H9 (cell line): ENCODE measurements at regions not wholly inside any gene's neighbourhood (a gene's known extent, or its start where the extent isn't known, plus 50 kb on each side); places are given as distances from the start of the nearest gene placed in this dataset.

Source experiments
- DNase-seq: peaks from one replicate; pipeline ENCODE4 v3.0.0-alpha.2; 2017
- H2AFZ ChIP-seq: one replicate; pipeline ENCODE4 v1.6.1; 2013; ENCODE audit warnings: mild to moderate bottlenecking, low read length, control low read depth, moderate library complexity
- H2AK5ac ChIP-seq: 2 replicates; pipeline ENCODE4 v1.6.1; 2013; ENCODE audit warnings: low read length, control low read depth, mixed read lengths; ENCODE audit not compliant: insufficient read length
- H2BK120ac ChIP-seq: one replicate; pipeline ENCODE4 v1.6.1; 2013; ENCODE audit warnings: low read depth, mild to moderate bottlenecking, low read length, control low read depth, inconsistent platforms; ENCODE audit not compliant: poor library complexity, severe bottlenecking
- H2BK12ac ChIP-seq: 2 replicates; pipeline ENCODE4 v1.6.1; 2013; ENCODE audit warnings: low read length, control low read depth, mixed read lengths, low read depth; ENCODE audit not compliant: insufficient read length
- H2BK15ac ChIP-seq: 2 replicates; pipeline ENCODE4 v1.6.1; 2013; ENCODE audit warnings: low read depth, low read length, control low read depth
- H2BK20ac ChIP-seq: one replicate; pipeline ENCODE4 v1.6.1; 2013; ENCODE audit warnings: low read depth, mild to moderate bottlenecking, low read length, control low read depth, inconsistent platforms; ENCODE audit not compliant: poor library complexity, severe bottlenecking
- H2BK5ac ChIP-seq: 2 replicates; pipeline ENCODE4 v1.6.1; 2013; ENCODE audit warnings: low read length, control low read depth, mixed read lengths; ENCODE audit not compliant: insufficient read length
- H3K14ac ChIP-seq: 2 replicates; pipeline ENCODE4 v1.6.1; 2013; ENCODE audit warnings: low read length, control low read depth; ENCODE audit not compliant: insufficient read depth
- H3K18ac ChIP-seq: 2 replicates; pipeline ENCODE4 v1.6.1; 2013; ENCODE audit warnings: low read depth, mild to moderate bottlenecking, mixed read lengths, low read length, control low read depth; ENCODE audit not compliant: insufficient read length
- H3K23ac ChIP-seq: 2 replicates; pipeline ENCODE4 v1.6.1; 2013; ENCODE audit warnings: low read length, control low read depth, mixed read lengths, low read depth; ENCODE audit not compliant: insufficient read length
- H3K23me2 ChIP-seq: 2 replicates; pipeline ENCODE4 v1.6.1; 2013; ENCODE audit warnings: low read depth, mild to moderate bottlenecking, mixed read lengths, low read length, control low read depth; ENCODE audit not compliant: insufficient read length, poor library complexity, severe bottlenecking
- H3K27ac ChIP-seq: 2 replicates; pipeline ENCODE4 v1.5.1; 2013; ENCODE audit warnings: low read length, control low read depth, mixed read lengths, low read depth; ENCODE audit not compliant: insufficient read length
- H3K27me3 ChIP-seq: 2 replicates; pipeline ENCODE4 v1.6.1; 2013; ENCODE audit warnings: low read length, control low read depth, inconsistent platforms; ENCODE audit not compliant: insufficient read depth
- H3K4ac ChIP-seq: 2 replicates; pipeline ENCODE4 v1.6.1; 2013; ENCODE audit warnings: low read depth, mild to moderate bottlenecking, control low read depth, inconsistent platforms, low read length, moderate library complexity
- H3K4me1 ChIP-seq: 2 replicates; pipeline ENCODE4 v1.6.1; 2013; ENCODE audit warnings: low read length, control low read depth, inconsistent platforms; ENCODE audit not compliant: insufficient read depth
- H3K4me2 ChIP-seq: 2 replicates; pipeline ENCODE4 v1.6.1; 2013; ENCODE audit warnings: low read length, control low read depth, mixed read lengths; ENCODE audit not compliant: insufficient read length, insufficient read depth
- H3K56ac ChIP-seq: 2 replicates; pipeline ENCODE4 v1.6.1; 2013; ENCODE audit warnings: low read depth, mild to moderate bottlenecking, mixed read lengths, low read length, control low read depth; ENCODE audit not compliant: insufficient read length
- H3K79me1 ChIP-seq: 2 replicates; pipeline ENCODE4 v1.6.1; 2013; ENCODE audit warnings: low read depth, mild to moderate bottlenecking, moderate library complexity, low read length, control low read depth, inconsistent platforms; ENCODE audit not compliant: insufficient read depth, poor library complexity, severe bottlenecking
- H3K79me2 ChIP-seq: 2 replicates; pipeline ENCODE4 v1.6.1; 2013; ENCODE audit warnings: low read length, control low read depth, inconsistent platforms; ENCODE audit not compliant: insufficient read depth
- H3K9ac ChIP-seq: 2 replicates; pipeline ENCODE4 v1.6.1; 2013; ENCODE audit warnings: low read length, control low read depth, mixed read lengths; ENCODE audit not compliant: insufficient read length; ENCODE audit errors: extremely low read depth
- H3K9me3 ChIP-seq: one replicate; pipeline ENCODE4 v1.6.1; 2013; ENCODE audit warnings: low read depth, low read length, inconsistent platforms; ENCODE audit not compliant: control insufficient read depth
- H3T11ph ChIP-seq: one replicate; pipeline ENCODE4 v1.6.1; 2013; ENCODE audit warnings: mild to moderate bottlenecking, low read length, control low read depth, inconsistent platforms
- H4K20me1 ChIP-seq: one replicate; pipeline ENCODE4 v1.6.1; 2013; ENCODE audit not compliant: control insufficient read depth, insufficient read length, insufficient read depth
- H4K5ac ChIP-seq: 2 replicates; pipeline ENCODE4 v1.6.1; 2013; ENCODE audit warnings: low read depth, mild to moderate bottlenecking, mixed read lengths, low read length, control low read depth; ENCODE audit not compliant: insufficient read length
- H4K8ac ChIP-seq: replicated peaks from 2 replicates; pipeline ENCODE4 v1.6.1; 2013; ENCODE audit warnings: low read length, control low read depth, mixed read lengths, low read depth; ENCODE audit not compliant: insufficient read length
- H4K91ac ChIP-seq: 2 replicates; pipeline ENCODE4 v1.6.1; 2013; ENCODE audit warnings: low read depth, mild to moderate bottlenecking, moderate library complexity, mixed read lengths, low read length, control low read depth; ENCODE audit not compliant: insufficient read length
- H3K27ac Mint-ChIP-seq, 3 experiments: 2 replicates in 2 of 3; 3 replicates in 1 of 3; pipeline ENCODE4 v1.8.0; 2020 to 2021; ENCODE audit warnings: mixed read lengths in 3 of 3, mild to moderate bottlenecking in 1 of 3, moderate library complexity in 1 of 3
- H3K27me3 Mint-ChIP-seq: 2 replicates; pipeline ENCODE4 v1.8.0; 2021; ENCODE audit warnings: low read depth, mild to moderate bottlenecking, moderate library complexity, mixed read lengths
- H3K36me3 Mint-ChIP-seq, 3 experiments: 2 replicates in 2 of 3; 3 replicates in 1 of 3; pipeline ENCODE4 v1.8.0; 2020 to 2021; ENCODE audit warnings: low read depth in 3 of 3, mixed read lengths in 3 of 3; ENCODE audit not compliant: insufficient read depth in 1 of 3
- H3K4me1 Mint-ChIP-seq, 2 experiments: 2 replicates each; pipeline ENCODE4 v1.8.0; 2020; ENCODE audit warnings: mixed read lengths in 2 of 2
- H3K4me3 Mint-ChIP-seq, 2 experiments: 2 replicates in 1 of 2; 3 replicates in 1 of 2; pipeline ENCODE4 v1.8.0; 2020 to 2021; ENCODE audit warnings: mild to moderate bottlenecking in 2 of 2, mixed read lengths in 2 of 2, moderate library complexity in 1 of 2
- H3K9me3 Mint-ChIP-seq, 2 experiments: 2 replicates in 1 of 2; 3 replicates in 1 of 2; pipeline ENCODE4 v1.8.0; 2020; ENCODE audit warnings: mild to moderate bottlenecking in 2 of 2, mixed read lengths in 2 of 2, moderate library complexity in 1 of 2
- CTCF ChIP-seq: fragments of 200-600 bp; sonication (generic); conservative IDR thresholded peaks from 3 replicates; pipeline ENCODE4 v1.8.0; 2021; ENCODE audit warnings: antibody characterized with exemption, mild to moderate bottlenecking
- WGBS: extraction: QIAGEN DNeasy Blood & Tissue Kit; methylation state at CpG from one replicate; pipeline ENCODE4 v1.1.7; 2013; ENCODE audit warnings: missing lambda C conversion rate, low lambda C conversion rate, mixed read lengths; ENCODE audit not compliant: insufficient read length; ENCODE audit errors: extremely low coverage; 5-methylcytosine and 5-hydroxymethylcytosine counted together

DNA sequence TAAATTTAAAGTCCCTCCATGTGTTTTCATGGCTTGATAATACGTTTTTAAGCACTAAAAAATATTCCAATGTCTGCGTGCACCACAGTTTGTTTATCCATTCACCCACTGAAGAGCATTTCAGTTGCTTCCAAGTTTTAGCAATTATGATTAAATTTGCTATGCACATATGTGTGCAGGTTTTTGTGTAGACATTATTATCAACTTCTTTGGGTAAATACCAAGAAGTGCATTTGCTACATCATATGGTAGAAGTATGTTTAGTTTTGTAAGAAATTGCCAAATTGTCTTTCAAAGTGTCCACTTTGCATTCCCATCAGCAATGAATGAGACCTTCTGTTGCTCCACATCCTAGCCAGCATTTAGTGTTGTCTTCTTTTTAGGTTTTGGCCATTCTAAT is 550.0 kb downstream of the BRINP3 start:
- Histone ChIP-seq H4K20me1 (no peaks in the 10 kb centered on the region), H4K8ac (no peak overlapping the region)
- WGBS = no CpG with 5 or more reads among the region's 2 CpGs

More for the DNA sequence above, 550.0 kb downstream of the BRINP3 start:
- no peak overlapping the region for H2BK12ac ChIP-seq
- no peak overlapping the region for H3K18ac ChIP-seq
- H2AK5ac ChIP-seq = no peak overlapping the region
- H4K91ac ChIP-seq = no peak overlapping the region
- H2AFZ ChIP-seq = no peak overlapping the region
- Mint-ChIP-seq H3K4me1 (peaks cover 4 to 5% of the 10 kb centered on the region in 2 experiments; a peak in 2 of 4 replicates), H3K27me3 (no peaks in the 10 kb centered on the region), H3K4me3 (no peak overlapping the region), H3K9me3 (peaks cover 20 to 22% of the 10 kb centered on the region in 2 experiments), H3K27ac (no peak overlapping the region), H3K36me3 (peaks cover 3 to 14% (median 7%) of the 10 kb centered on the region in 3 experiments)
- H3K23ac ChIP-seq = no peak overlapping the region
- H3K4me1 ChIP-seq = no peaks in the 10 kb centered on the region
- no peak overlapping the region for H2BK120ac ChIP-seq
- no peak for TF ChIP-seq CTCF
- no peaks in the 10 kb centered on the region for H3K79me2 ChIP-seq
- H4K5ac ChIP-seq = no peak overlapping the region
- no peaks in the 10 kb centered on the region for H3K27me3 ChIP-seq
- H3K4me2 ChIP-seq = no peak overlapping the region
- no peak overlapping the region for H3K4ac ChIP-seq
- H3K14ac ChIP-seq = no peak overlapping the region
- H3K79me1 ChIP-seq = no peaks in the 10 kb centered on the region
- no peak overlapping the region for H3K56ac ChIP-seq
- no peaks in the 10 kb centered on the region for H3K9me3 ChIP-seq
- DNase-seq = no peak
- H2BK15ac ChIP-seq = no peak overlapping the region
- no peak overlapping the region for H3T11ph ChIP-seq
- H3K27ac ChIP-seq = no peak overlapping the region
- H2BK5ac ChIP-seq = no peak overlapping the region
- no peaks in the 10 kb centered on the region for H3K23me2 ChIP-seq
- no peak overlapping the region for H2BK20ac ChIP-seq
- H3K9ac ChIP-seq = no peak overlapping the region
